GM23338 (cell line): ENCODE measurements at regions not wholly inside any gene's neighbourhood (a gene's known extent, or its start where the extent isn't known, plus 50 kb on each side); places are given as distances from the start of the nearest gene placed in this dataset.

Experiments
- ATAC-seq: fragments of 200-7000 bp; cut with Tn5 transposase; 3 replicates; pipeline ENCODE4 v1.9.1; 2020
- DNase-seq: peaks from one replicate; pipeline ENCODE4 v3.0.0-alpha.2; 2015; ENCODE audit warnings: low spot score
- H2AFZ ChIP-seq: fragments of 200-600 bp; sonication (generic); 2 replicates; pipeline ENCODE4 v1.8.0; 2016; ENCODE audit warnings: antibody characterized with exemption, mild to moderate bottlenecking, moderate library complexity
- H3F3A ChIP-seq: fragments of 200-600 bp; sonication (generic); replicated peaks from 2 replicates; pipeline ENCODE4 v1.8.0; 2017; ENCODE audit warnings: antibody characterized with exemption, mixed run types, low read depth
- H3K27ac ChIP-seq: fragments of 200-600 bp; sonication (generic); 2 replicates; pipeline ENCODE4 v1.6.1; 2016; ENCODE audit warnings: low read depth
- H3K27me3 ChIP-seq: fragments of 200-600 bp; sonication (generic); 2 replicates; pipeline ENCODE4 v1.8.0; 2016; ENCODE audit warnings: mild to moderate bottlenecking, mixed run types, moderate library complexity; ENCODE audit not compliant: insufficient read depth
- H3K36me3 ChIP-seq: fragments of 200-600 bp; sonication (generic); 2 replicates; pipeline ENCODE4 v1.8.0; 2016; ENCODE audit warnings: mild to moderate bottlenecking; ENCODE audit not compliant: insufficient read depth
- H3K4me1 ChIP-seq: fragments of 200-600 bp; sonication (generic); 2 replicates; pipeline ENCODE4 v1.8.0; 2016; ENCODE audit warnings: mild to moderate bottlenecking, moderate library complexity; ENCODE audit not compliant: insufficient read depth
- H3K4me2 ChIP-seq: fragments of 200-600 bp; sonication (generic); 2 replicates; pipeline ENCODE4 v1.7.1; 2017; ENCODE audit warnings: mixed run types
- H3K4me3 ChIP-seq: fragments of 200-600 bp; sonication (generic); 2 replicates; pipeline ENCODE4 v1.6.1; 2016; ENCODE audit warnings: mixed run types
- H3K79me2 ChIP-seq: fragments of 200-600 bp; sonication (generic); replicated peaks from 2 replicates; pipeline ENCODE4 v1.8.0; 2017; ENCODE audit warnings: mild to moderate bottlenecking; ENCODE audit not compliant: insufficient read depth
- H3K9me2 ChIP-seq: fragments of 200-600 bp; sonication (generic); 2 replicates; pipeline ENCODE4 v1.8.0; 2017; ENCODE audit not compliant: insufficient read depth
- H4K20me1 ChIP-seq: fragments of 200-600 bp; sonication (generic); replicated peaks from 2 replicates; pipeline ENCODE4 v1.8.0; 2017; ENCODE audit warnings: mild to moderate bottlenecking; ENCODE audit not compliant: insufficient read depth
- H3K27ac Mint-ChIP-seq: 2 replicates; pipeline ENCODE4 v1.8.0; 2020; ENCODE audit warnings: inconsistent platforms, mild to moderate bottlenecking, moderate library complexity, mixed read lengths
- H3K27me3 Mint-ChIP-seq: 3 replicates; pipeline ENCODE4 v1.8.0; 2022; ENCODE audit warnings: low read depth, mild to moderate bottlenecking, moderate library complexity, mixed read lengths, inconsistent platforms; ENCODE audit not compliant: insufficient read depth, poor library complexity
- H3K36me3 Mint-ChIP-seq: 3 replicates; pipeline ENCODE4 v1.8.0; 2021; ENCODE audit warnings: low read depth, mild to moderate bottlenecking, inconsistent platforms, moderate library complexity, mixed read lengths
- H3K4me1 Mint-ChIP-seq: 3 replicates; pipeline ENCODE4 v1.8.0; 2020; ENCODE audit warnings: mild to moderate bottlenecking, inconsistent platforms, mixed read lengths
- H3K4me3 Mint-ChIP-seq: 3 replicates; pipeline ENCODE4 v1.8.0; 2021; ENCODE audit warnings: moderate library complexity, mild to moderate bottlenecking, inconsistent platforms, mixed read lengths
- H3K9me3 Mint-ChIP-seq: 3 replicates; pipeline ENCODE4 v1.8.0; 2020; ENCODE audit warnings: moderate library complexity, mild to moderate bottlenecking, inconsistent platforms, mixed read lengths
- CREB1 ChIP-seq: fragments of 250-450 bp; sonication (Bioruptor Pico); IDR thresholded peaks from 2 replicates; pipeline ENCODE4 v1.5.0; 2020; ENCODE audit warnings: low read depth, mild to moderate bottlenecking, moderate library complexity
- CTCF ChIP-seq, 2 experiments: fragments of 200-600 bp in 1 of 2; sonication (generic) in 1 of 2; conservative IDR thresholded peaks; 2 replicates each; pipeline versions ENCODE4 v1.5.1 to v1.6.1; 2016 to 2017; ENCODE audit warnings: antibody characterized with exemption in 2 of 2, low read depth in 2 of 2, mild to moderate bottlenecking in 2 of 2, moderate library complexity in 1 of 2
- EZH2 ChIP-seq: fragments of 200-600 bp; sonication (generic); IDR thresholded peaks from one replicate; pipeline ENCODE4 v1.8.0; 2017; ENCODE audit warnings: antibody characterized with exemption, mild to moderate bottlenecking, low read depth; ENCODE audit not compliant: unreplicated experiment
- EZH2phosphoT487 ChIP-seq: fragments of 200-600 bp; sonication (generic); IDR thresholded peaks from one replicate; pipeline ENCODE4 v1.8.1; 2018; ENCODE audit warnings: antibody characterized with exemption; ENCODE audit not compliant: unreplicated experiment
- JUNB ChIP-seq: IDR thresholded peaks from one replicate; pipeline ENCODE4 v1.6.1; 2016; ENCODE audit warnings: antibody characterized with exemption; ENCODE audit not compliant: unreplicated experiment
- REST ChIP-seq: IDR thresholded peaks from one replicate; pipeline ENCODE4 v1.6.1; 2018; ENCODE audit warnings: antibody characterized with exemption; ENCODE audit not compliant: unreplicated experiment
- ZNF331 ChIP-seq: fragments of 250-450 bp; sonication (Bioruptor Pico); IDR thresholded peaks from 2 replicates; pipeline ENCODE4 v1.5.0; 2020; ENCODE audit warnings: low read depth, mild to moderate bottlenecking, moderate library complexity
- ZNF462 ChIP-seq: fragments of 250-450 bp; sonication (Bioruptor Pico); IDR thresholded peaks from 2 replicates; pipeline ENCODE4 v1.5.0; 2020; ENCODE audit warnings: mild to moderate bottlenecking, moderate library complexity

GRCh38 chr3:150223558-150223957 is 184.5 kb upstream of the TSC22D2 start:
- peaks cover 13% of the 10 kb centered on the region; the same call in 1 of the 2 replicates for H3K27me3 ChIP-seq
- DNase-seq = no peak
- H3K9me3 Mint-ChIP-seq = no peaks in the 10 kb centered on the region

More at GRCh38 chr3:150223558-150223957, 184.5 kb upstream of the TSC22D2 start:
- Histone ChIP-seq H3K4me3 (no peak overlapping the region), H2AFZ (no peak overlapping the region), H3F3A (no peaks in the 10 kb centered on the region), H3K4me1 (peaks cover 39% of the 10 kb centered on the region), H3K4me2 (no peak overlapping the region), H3K79me2 (no peaks in the 10 kb centered on the region), H3K36me3 (no peaks in the 10 kb centered on the region), H3K9me2 (no peaks in the 10 kb centered on the region), H4K20me1 (no peaks in the 10 kb centered on the region), H3K27ac (no peak overlapping the region)
- Mint-ChIP-seq H3K4me3 (no peak overlapping the region), H3K27me3 (peaks cover 12% of the 10 kb centered on the region), H3K4me1 (peaks cover 42% of the 10 kb centered on the region), H3K36me3 (no peaks in the 10 kb centered on the region), H3K27ac (no peak overlapping the region)
- no peak for ATAC-seq
- TF ChIP-seq ZNF462 (CRISPR knock-in tag) (no peak), ZNF331 (no peak), EZH2phosphoT487 (no peak), EZH2 (no peak), CTCF (conservative IDR thresholded peaks at IDR 0.05; ENCODE audit: low read depth in 2 of 2) (no peak), CREB1 (no peak), JUNB (no peak), REST (no peak)
